ENCODE measurements at regions not wholly inside any gene's neighbourhood (a gene's known extent, or its start where the extent isn't known, plus 50 kb on each side); places are given as distances from the start of the nearest gene placed in this dataset.
A peak's percentile ranks its signal among the peaks of the same experiment; 100 is the strongest.

DNA sequence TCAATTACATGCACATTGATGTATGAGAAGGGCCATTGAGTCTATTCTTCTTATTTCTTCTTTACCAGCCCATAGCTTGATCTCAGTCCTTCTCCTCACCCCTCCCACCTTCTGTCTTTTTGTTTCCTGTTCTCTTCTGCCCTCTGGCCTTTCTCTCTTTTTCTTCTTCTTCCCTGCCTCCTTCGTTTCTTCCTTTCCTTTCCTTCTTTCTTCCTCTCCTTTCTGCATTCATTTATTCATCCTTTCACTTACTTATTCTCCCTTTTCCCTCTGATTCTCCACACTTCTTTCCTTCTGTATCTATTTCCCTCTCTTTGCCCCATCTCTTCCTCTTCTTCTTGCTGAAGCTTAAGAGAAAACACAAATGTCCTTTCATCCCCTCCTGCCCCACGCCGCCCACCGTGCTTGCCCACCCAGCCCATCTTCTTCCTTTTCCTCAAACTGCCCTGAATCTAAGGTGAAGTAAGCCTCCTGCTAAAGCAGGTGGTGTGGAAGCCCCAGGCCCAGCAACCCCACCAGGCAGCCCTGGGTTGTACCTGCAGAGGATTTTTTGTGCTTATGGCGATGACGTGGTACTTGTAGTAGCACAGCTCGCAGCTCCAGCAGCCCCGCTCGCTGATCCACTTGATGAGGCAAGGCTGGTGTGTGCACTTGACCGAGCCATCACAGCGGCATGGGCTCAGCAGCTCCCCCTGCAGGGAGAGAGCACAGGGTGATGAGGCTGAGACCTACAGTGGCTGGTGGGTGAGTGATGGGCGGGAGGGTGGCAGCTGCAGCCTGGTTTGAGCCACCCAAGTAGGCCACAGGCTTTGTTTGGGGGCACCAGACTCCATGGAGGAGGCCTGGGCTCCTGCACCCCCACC, 89.0 kb downstream of the MARCHF4 start:
- intact Hi-C loops (cut with micrococcal nuclease) = loop anchor here (1.0 kb wide), 1 partner anchor 61 kb away; no protein-coding TSS in a partner anchor
- Mint-ChIP-seq H3K36me3 (ENCODE audit: low read depth) (no peaks in the 10 kb centered on the region), H3K9me3 (no peaks in the 10 kb centered on the region), H3K27me3 (peaks cover 7% of the 10 kb centered on the region), H3K27ac (no peak overlapping the region), H3K4me3 (no peak overlapping the region), H3K4me1 (no peaks in the 10 kb centered on the region)
- ChIA-PET CTCF (interaction anchor here (2.8 kb wide), 1 partner anchor 61 kb away, joined by 11 read pairs; no protein-coding TSS in a partner anchor), POLR2A (no interaction called here)
- DNase-seq (no peak), ATAC-seq (ENCODE audit: low read depth) (peak; percentile 68)
- TF ChIP-seq, protein P1, sequence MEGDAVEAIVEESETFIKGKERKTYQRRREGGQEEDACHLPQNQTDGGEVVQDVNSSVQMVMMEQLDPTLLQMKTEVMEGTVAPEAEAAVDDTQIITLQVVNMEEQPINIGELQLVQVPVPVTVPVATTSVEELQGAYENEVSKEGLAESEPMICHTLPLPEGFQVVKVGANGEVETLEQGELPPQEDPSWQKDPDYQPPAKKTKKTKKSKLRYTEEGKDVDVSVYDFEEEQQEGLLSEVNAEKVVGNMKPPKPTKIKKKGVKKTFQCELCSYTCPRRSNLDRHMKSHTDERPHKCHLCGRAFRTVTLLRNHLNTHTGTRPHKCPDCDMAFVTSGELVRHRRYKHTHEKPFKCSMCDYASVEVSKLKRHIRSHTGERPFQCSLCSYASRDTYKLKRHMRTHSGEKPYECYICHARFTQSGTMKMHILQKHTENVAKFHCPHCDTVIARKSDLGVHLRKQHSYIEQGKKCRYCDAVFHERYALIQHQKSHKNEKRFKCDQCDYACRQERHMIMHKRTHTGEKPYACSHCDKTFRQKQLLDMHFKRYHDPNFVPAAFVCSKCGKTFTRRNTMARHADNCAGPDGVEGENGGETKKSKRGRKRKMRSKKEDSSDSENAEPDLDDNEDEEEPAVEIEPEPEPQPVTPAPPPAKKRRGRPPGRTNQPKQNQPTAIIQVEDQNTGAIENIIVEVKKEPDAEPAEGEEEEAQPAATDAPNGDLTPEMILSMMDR (IDR thresholded peaks at IDR 0.05) = no peak

GRCh38 chr2:216281876-216282275, 90.4 kb downstream of the MARCHF4 start:
- H3K9me3 Mint-ChIP-seq = no peaks in the 10 kb centered on the region
- no peaks in the 10 kb centered on the region for H3K36me3 Mint-ChIP-seq (ENCODE audit: low read depth)
- CTCF ChIA-PET = interaction anchor here (1.3 to 2.8 kb wide), 2 partner anchors 59 kb away, joined by 3 to 11 read pairs; no protein-coding TSS in a partner anchor
- peaks cover 7% of the 10 kb centered on the region for H3K27me3 Mint-ChIP-seq
- no peak overlapping the region for H3K27ac Mint-ChIP-seq
- intact Hi-C loops (cut with micrococcal nuclease) = no loop called here
- TF ChIP-seq, protein P1 (IDR thresholded peaks at IDR 0.05) = no peak
- ATAC-seq (ENCODE audit: low read depth) (no peak), DNase-seq (no peak)
- no peaks in the 10 kb centered on the region for H3K4me1 Mint-ChIP-seq
- POLR2A ChIA-PET = interaction anchor here (0.6 kb wide), 1 partner anchor 138 kb away, joined by 3 read pairs; no protein-coding TSS in a partner anchor
- H3K4me3 Mint-ChIP-seq = no peak overlapping the region

GRCh38 chr2:216281316-216281715, 91.0 kb downstream of the MARCHF4 start:
- Mint-ChIP-seq H3K4me1 (no peaks in the 10 kb centered on the region), H3K27me3 (peaks cover 7% of the 10 kb centered on the region), H3K4me3 (no peak overlapping the region), H3K27ac (no peak overlapping the region), H3K9me3 (no peaks in the 10 kb centered on the region), H3K36me3 (ENCODE audit: low read depth) (no peaks in the 10 kb centered on the region)
- intact Hi-C loops (cut with micrococcal nuclease) = no loop called here
- no peak for ATAC-seq (ENCODE audit: low read depth)
- DNase-seq = no peak
- TF ChIP-seq, protein P1 (IDR thresholded peaks at IDR 0.05) = no peak
- CTCF ChIA-PET = interaction anchor here (1.3 kb wide), 1 partner anchor 58 kb away, joined by 3 read pairs; no protein-coding TSS in a partner anchor
- POLR2A ChIA-PET = no interaction called here

DNA sequence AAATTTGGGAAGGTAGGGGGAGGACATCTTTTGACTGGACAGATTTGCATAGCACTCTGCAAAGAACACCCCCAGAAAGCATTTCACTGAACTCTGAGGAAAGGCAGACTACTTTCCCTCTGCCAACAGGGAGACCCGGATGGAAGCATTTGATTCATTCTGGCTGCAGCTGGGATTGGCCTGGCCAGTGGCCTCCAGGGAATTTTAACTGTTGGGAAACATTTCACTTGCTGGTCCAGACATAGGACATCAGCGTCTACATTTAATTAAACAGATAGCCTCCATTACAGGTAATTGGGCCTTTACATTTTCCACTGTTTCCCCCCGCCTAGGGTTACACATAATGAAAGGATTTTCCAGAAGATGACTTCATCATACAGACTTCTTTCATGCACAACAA, 92.8 kb downstream of the MARCHF4 start:
- ChIA-PET CTCF (no interaction called here), POLR2A (no interaction called here)
- TF ChIP-seq, protein P1 (IDR thresholded peaks at IDR 0.05) = no peak

GRCh38 chr2:216279031-216279430, 93.3 kb downstream of the MARCHF4 start:
- POLR2A ChIA-PET = no interaction called here
- peaks cover 13% of the 10 kb centered on the region for H3K27me3 Mint-ChIP-seq
- H3K36me3 Mint-ChIP-seq (ENCODE audit: low read depth) = no peaks in the 10 kb centered on the region
- TF ChIP-seq, protein P1 (IDR thresholded peaks at IDR 0.05) = no peak
- H3K27ac Mint-ChIP-seq = no peak overlapping the region
- ATAC-seq (ENCODE audit: low read depth) (no peak), DNase-seq (no peak)
- no peak overlapping the region for H3K4me3 Mint-ChIP-seq
- intact Hi-C loops (cut with micrococcal nuclease) = no loop called here
- no peaks in the 10 kb centered on the region for H3K4me1 Mint-ChIP-seq
- no peaks in the 10 kb centered on the region for H3K9me3 Mint-ChIP-seq
- CTCF ChIA-PET = no interaction called here

More for the DNA sequence above, 92.8 kb downstream of the MARCHF4 start:
- H3K36me3 Mint-ChIP-seq (ENCODE audit: low read depth) = no peaks in the 10 kb centered on the region
- no peak overlapping the region for H3K4me3 Mint-ChIP-seq
- no peak for ATAC-seq (ENCODE audit: low read depth)
- intact Hi-C loops (cut with micrococcal nuclease) = no loop called here
- DNase-seq = no peak
- H3K9me3 Mint-ChIP-seq = no peaks in the 10 kb centered on the region
- H3K4me1 Mint-ChIP-seq = no peaks in the 10 kb centered on the region
- peaks cover 11% of the 10 kb centered on the region for H3K27me3 Mint-ChIP-seq
- H3K27ac Mint-ChIP-seq = no peak overlapping the region
